CD4-positive, alpha-beta T cell (primary cell): ENCODE measurements at regions not wholly inside any gene's neighbourhood (a gene's known extent, or its start where the extent isn't known, plus 50 kb on each side); places are given as distances from the start of the nearest gene placed in this dataset.

Experiments used
- ATAC-seq: fragments of 200-7000 bp; cut with Tn5 transposase; one replicate; pipeline ENCODE4 v1.10.0; 2022; ENCODE audit warnings: mild to moderate bottlenecking; ENCODE audit not compliant: poor library complexity
- CTCF ChIA-PET: fragments of 350-600 bp; sonication (Branson Sonifier 250); formaldehyde crosslinking; loops from one replicate; lab custom pipeline; 2021; ENCODE audit warnings: antibody characterized with exemption, inconsistent platforms; lab: Charles Lee
- POLR2A ChIA-PET: fragments of 350-600 bp; sonication (Branson Sonifier 250); formaldehyde crosslinking; loops from one replicate; lab custom pipeline; 2021; ENCODE audit warnings: antibody characterized with exemption, inconsistent platforms; lab: Charles Lee
- DNase-seq, 14 experiments: peaks; one replicate each; pipeline ENCODE4 v3.0.0-alpha.2; 2013 to 2020; ENCODE audit warnings: mixed read lengths in 2 of 14
- H3K27ac ChIP-seq, 2 donors: one replicate each; pipeline versions ENCODE4 v1.5.1 to v1.7.0; 2013; ENCODE audit warnings: low read length in 2 of 2, low read depth in 1 of 2, mild to moderate bottlenecking in 1 of 2
- H3K27me3 ChIP-seq, 2 experiments: 1 replicate in 1 of 2; 2 replicates in 1 of 2; pipeline versions ENCODE4 v1.6.1 to v1.7.0; 2013; ENCODE audit warnings: low read length in 2 of 2, control low read depth in 1 of 2, mild to moderate bottlenecking in 1 of 2, moderate library complexity in 1 of 2; ENCODE audit not compliant: insufficient read depth in 2 of 2, control insufficient read depth in 1 of 2
- H3K36me3 ChIP-seq: one replicate; pipeline ENCODE4 v1.6.1; 2013; ENCODE audit warnings: low read length, control low read depth; ENCODE audit not compliant: insufficient read depth
- H3K4me1 ChIP-seq: one replicate; pipeline ENCODE4 v1.6.1; 2013; ENCODE audit warnings: low read length, control low read depth; ENCODE audit not compliant: insufficient read depth
- H3K4me3 ChIP-seq: one replicate; pipeline ENCODE4 v1.5.1; 2013; ENCODE audit warnings: mild to moderate bottlenecking, low read length, moderate library complexity
- H3K9me3 ChIP-seq, 2 experiments: 1 replicate in 1 of 2; 2 replicates in 1 of 2; pipeline versions ENCODE4 v1.6.1 to v1.7.0; 2013; ENCODE audit warnings: low read length in 2 of 2, mild to moderate bottlenecking in 2 of 2, control low read depth in 1 of 2, moderate library complexity in 1 of 2; ENCODE audit not compliant: control insufficient read depth in 1 of 2, insufficient read depth in 1 of 2
- H3K27ac Mint-ChIP-seq: one replicate; pipeline ENCODE4 v1.8.0; 2020; ENCODE audit warnings: mixed read lengths
- H3K27me3 Mint-ChIP-seq: one replicate; pipeline ENCODE4 v1.8.0; 2021; ENCODE audit warnings: mixed read lengths
- H3K36me3 Mint-ChIP-seq: one replicate; pipeline ENCODE4 v1.8.0; 2021; ENCODE audit warnings: low read depth, mixed read lengths
- H3K4me1 Mint-ChIP-seq: one replicate; pipeline ENCODE4 v1.8.0; 2021; ENCODE audit warnings: low read depth, mixed read lengths
- H3K4me3 Mint-ChIP-seq: one replicate; pipeline ENCODE4 v1.8.0; 2020; ENCODE audit warnings: mild to moderate bottlenecking, mixed read lengths
- H3K9me3 Mint-ChIP-seq: one replicate; pipeline ENCODE4 v1.8.0; 2020; ENCODE audit warnings: mixed read lengths
- CTCF ChIP-seq: fragments of 200-600 bp; IDR thresholded peaks from one replicate; pipeline ENCODE4 v1.8.0; 2022; ENCODE audit warnings: antibody characterized with exemption, mild to moderate bottlenecking
- intact Hi-C, 2 experiments: fragments of 100-400 bp; cut with DNase I in 1 of 2; cut with micrococcal nuclease in 1 of 2; formaldehyde crosslinking; loops; one replicate each; pipeline versions ENCODE4 v1.15.1 to v1.9.0; 2023 to 2025; cut with DNase I, micrococcal nuclease

- no peak overlapping the region for H3K27ac ChIP-seq
- Mint-ChIP-seq H3K36me3 (no peaks in the 10 kb centered on the region), H3K9me3 (no peaks in the 10 kb centered on the region), H3K27ac (no peak overlapping the region), H3K4me3 (no peak overlapping the region), H3K27me3 (peaks cover 21% of the 10 kb centered on the region), H3K4me1 (no peaks in the 10 kb centered on the region)
- ATAC-seq (no peak), DNase-seq (no peak)
- TF ChIP-seq CTCF = no peak
- POLR2A ChIA-PET = no interaction called here
- H3K4me1 ChIP-seq = no peaks in the 10 kb centered on the region
- CTCF ChIA-PET = no interaction called here
- no peak overlapping the region for H3K4me3 ChIP-seq
- H3K36me3 ChIP-seq = no peaks in the 10 kb centered on the region
- peaks cover 0 to 4% of the 10 kb centered on the region in 2 experiments for H3K27me3 ChIP-seq
- H3K9me3 ChIP-seq = no peaks in the 10 kb centered on the region
- intact Hi-C loops = loop anchor here in 1 of 2 experiments (5.0 kb wide), 1 partner anchor 161 kb away; no protein-coding TSS in a partner anchor
These were observed 83.5 kb downstream of the TTLL2 start for GRCh38 chr6:167408235-167408869.

- ATAC-seq (no peak), DNase-seq (no peak)
- TF ChIP-seq CTCF = no peak
- H3K9me3 Mint-ChIP-seq = no peaks in the 10 kb centered on the region
- peaks cover 15% of the 10 kb centered on the region for H3K27me3 Mint-ChIP-seq
- intact Hi-C loops = loop anchor here in 1 of 2 experiments (5.0 kb wide), 1 partner anchor 162 kb away; no protein-coding TSS in a partner anchor
- Histone ChIP-seq H3K4me1 (no peaks in the 10 kb centered on the region), H3K27me3 (peaks cover 0 to 4% of the 10 kb centered on the region in 2 experiments), H3K9me3 (no peaks in the 10 kb centered on the region), H3K4me3 (no peak overlapping the region), H3K36me3 (no peaks in the 10 kb centered on the region), H3K27ac (no peak overlapping the region)
- no peak overlapping the region for H3K27ac Mint-ChIP-seq
- H3K36me3 Mint-ChIP-seq = no peaks in the 10 kb centered on the region
- no peaks in the 10 kb centered on the region for H3K4me1 Mint-ChIP-seq
- ChIA-PET CTCF (no interaction called here), POLR2A (no interaction called here)
- no peak overlapping the region for H3K4me3 Mint-ChIP-seq
These were observed 84.2 kb downstream of the TTLL2 start for GRCh38 chr6:167409079-167409478.

GRCh38 chr6:167409694-167410093 lies 84.8 kb downstream of the TTLL2 start:
- H3K4me1 Mint-ChIP-seq = no peaks in the 10 kb centered on the region

More at GRCh38 chr6:167409694-167410093, 84.8 kb downstream of the TTLL2 start:
- Mint-ChIP-seq H3K27me3 (peaks cover 12% of the 10 kb centered on the region), H3K36me3 (no peaks in the 10 kb centered on the region), H3K9me3 (no peaks in the 10 kb centered on the region), H3K4me3 (no peak overlapping the region), H3K27ac (no peak overlapping the region)
- Histone ChIP-seq H3K27ac (no peak overlapping the region), H3K4me1 (no peaks in the 10 kb centered on the region), H3K36me3 (no peaks in the 10 kb centered on the region), H3K9me3 (no peaks in the 10 kb centered on the region), H3K4me3 (no peak overlapping the region), H3K27me3 (peaks cover 0 to 4% of the 10 kb centered on the region in 2 experiments)
- ATAC-seq (no peak), DNase-seq (no peak)
- intact Hi-C loops = loop anchor here in 1 of 2 experiments (5.0 kb wide), 1 partner anchor 162 kb away; no protein-coding TSS in a partner anchor
- ChIA-PET CTCF (no interaction called here), POLR2A (no interaction called here)
- TF ChIP-seq CTCF = no peak
